Osteocyte (in vitro differentiated cells): ENCODE measurements at regions not wholly inside any gene's neighbourhood (a gene's known extent, or its start where the extent isn't known, plus 50 kb on each side); places are given as distances from the start of the nearest gene placed in this dataset.

Source experiments
- DNase-seq: peaks from one replicate; pipeline ENCODE4 v3.0.0; 2021; ENCODE audit warnings: mixed read lengths; ENCODE audit not compliant: unreplicated experiment; ENCODE audit errors: extremely low spot score
- H3K27ac Mint-ChIP-seq: one replicate; pipeline ENCODE4 v1.8.0; 2021; ENCODE audit warnings: mild to moderate bottlenecking, mixed read lengths; ENCODE audit not compliant: unreplicated experiment
- H3K27me3 Mint-ChIP-seq: one replicate; pipeline ENCODE4 v1.8.0; 2021; ENCODE audit warnings: mixed read lengths; ENCODE audit not compliant: unreplicated experiment
- H3K36me3 Mint-ChIP-seq: one replicate; pipeline ENCODE4 v1.8.0; 2021; ENCODE audit warnings: mixed read lengths; ENCODE audit not compliant: unreplicated experiment
- H3K4me1 Mint-ChIP-seq: one replicate; pipeline ENCODE4 v1.8.0; 2021; ENCODE audit warnings: mixed read lengths; ENCODE audit not compliant: unreplicated experiment
- H3K4me3 Mint-ChIP-seq: one replicate; pipeline ENCODE4 v1.8.0; 2021; ENCODE audit warnings: mild to moderate bottlenecking, moderate library complexity, mixed read lengths; ENCODE audit not compliant: unreplicated experiment
- H3K9me3 Mint-ChIP-seq: one replicate; pipeline ENCODE4 v1.8.0; 2021; ENCODE audit warnings: mixed read lengths; ENCODE audit not compliant: unreplicated experiment
- CTCF ChIP-seq: fragments of 200-600 bp; sonication (generic); IDR thresholded peaks from 2 replicates; pipeline ENCODE4 v1.5.0; 2021; ENCODE audit warnings: antibody characterized with exemption, mild to moderate bottlenecking, moderate library complexity

- no peak overlapping the region for H3K4me3 Mint-ChIP-seq
- H3K4me1 Mint-ChIP-seq, result no peaks in the 10 kb centered on the region
- peaks cover 43% of the 10 kb centered on the region for H3K27me3 Mint-ChIP-seq
- no peak for TF ChIP-seq CTCF
- no peaks in the 10 kb centered on the region for H3K9me3 Mint-ChIP-seq
- no peaks in the 10 kb centered on the region for H3K36me3 Mint-ChIP-seq
- peak; percentile 32 for DNase-seq
- H3K27ac Mint-ChIP-seq, result no peak overlapping the region
Measured at GRCh38 chr20:40744818-40745175, 55.8 kb upstream of the MAFB start.

- H3K27ac Mint-ChIP-seq, result no peak overlapping the region
Measured at GRCh38 chr20:40746251-40746650, 57.2 kb upstream of the MAFB start.

GRCh38 chr20:40748182-40748581, 59.1 kb upstream of the MAFB start:
- H3K4me3 Mint-ChIP-seq, result no peak overlapping the region
- DNase-seq, result peak; percentile 27
- no peaks in the 10 kb centered on the region for H3K9me3 Mint-ChIP-seq
- H3K27me3 Mint-ChIP-seq, result peaks cover 41% of the 10 kb centered on the region
- no peak overlapping the region for H3K27ac Mint-ChIP-seq
- H3K4me1 Mint-ChIP-seq, result no peaks in the 10 kb centered on the region
- H3K36me3 Mint-ChIP-seq, result no peaks in the 10 kb centered on the region
- TF ChIP-seq CTCF, result no peak

More at GRCh38 chr20:40746251-40746650, 57.2 kb upstream of the MAFB start:
- no peak overlapping the region for H3K4me3 Mint-ChIP-seq
- no peaks in the 10 kb centered on the region for H3K36me3 Mint-ChIP-seq
- H3K27me3 Mint-ChIP-seq, result peaks cover 41% of the 10 kb centered on the region
- no peaks in the 10 kb centered on the region for H3K9me3 Mint-ChIP-seq
- no peak for TF ChIP-seq CTCF
- H3K4me1 Mint-ChIP-seq, result no peaks in the 10 kb centered on the region
- peak; percentile 23 for DNase-seq

GRCh38 chr20:40749985-40750506, 61.0 kb upstream of the MAFB start:
- Mint-ChIP-seq H3K4me3 (no peak overlapping the region), H3K36me3 (no peaks in the 10 kb centered on the region), H3K9me3 (no peaks in the 10 kb centered on the region), H3K4me1 (no peaks in the 10 kb centered on the region), H3K27me3 (peaks cover 31% of the 10 kb centered on the region), H3K27ac (no peak overlapping the region)
- peak; percentile 11 for DNase-seq
- TF ChIP-seq CTCF, result no peak

- peaks cover 27% of the 10 kb centered on the region for H3K27me3 Mint-ChIP-seq
- peak; percentile 27 for DNase-seq
- H3K27ac Mint-ChIP-seq, result no peak overlapping the region
- H3K36me3 Mint-ChIP-seq, result no peaks in the 10 kb centered on the region
- H3K4me1 Mint-ChIP-seq, result no peaks in the 10 kb centered on the region
- no peaks in the 10 kb centered on the region for H3K9me3 Mint-ChIP-seq
- TF ChIP-seq CTCF, result no peak
- no peak overlapping the region for H3K4me3 Mint-ChIP-seq
Measured at GRCh38 chr20:40750541-40751035, 61.6 kb upstream of the MAFB start.
